ENCODE measurements at regions not wholly inside any gene's neighbourhood (a gene's known extent, or its start where the extent isn't known, plus 50 kb on each side); places are given as distances from the start of the nearest gene placed in this dataset.

DNA sequence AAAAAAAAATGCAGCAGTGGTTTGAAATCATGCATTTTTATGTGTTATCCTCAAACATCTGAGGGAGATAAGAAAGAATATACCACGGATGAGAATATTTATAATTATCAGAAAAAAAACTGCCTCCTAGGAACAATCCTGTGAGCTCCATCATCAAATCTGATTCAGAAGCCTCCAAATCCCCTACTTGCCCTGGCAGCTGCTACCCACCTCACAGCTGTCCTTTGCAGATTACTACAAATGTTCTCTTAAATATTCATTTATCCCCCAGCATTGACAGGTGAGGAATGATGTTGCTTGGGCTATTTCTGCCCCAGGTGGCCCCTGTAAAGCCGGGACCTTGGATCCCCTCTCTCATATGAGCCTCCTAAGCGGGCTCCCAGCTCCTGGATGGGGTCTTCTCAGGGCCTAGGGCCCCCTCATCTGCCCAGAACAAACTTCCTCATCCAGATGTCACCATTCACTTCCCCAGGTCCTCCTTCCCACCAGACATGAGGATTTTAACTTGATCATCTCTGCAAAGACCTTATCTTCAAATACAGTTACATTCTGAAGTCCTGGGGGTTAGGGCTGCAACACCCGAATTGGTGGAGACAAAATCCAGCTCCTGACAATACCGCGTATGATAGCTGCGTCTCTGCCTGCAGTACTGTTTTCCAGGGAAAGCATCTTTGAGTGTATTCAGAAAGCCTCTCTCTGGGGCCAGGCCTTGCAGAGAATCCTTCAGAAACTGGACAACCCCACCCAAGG lies 81.9 kb upstream of the INSIG1 start:
- intact Hi-C loops (cut with DNase I, micrococcal nuclease): no loop called here
- Mint-ChIP-seq H3K27me3 (peaks cover 24% of the 10 kb centered on the region), H3K4me3 (no peak overlapping the region), H3K4me1 (ENCODE audit: low read depth) (no peaks in the 10 kb centered on the region), H3K36me3 (ENCODE audit: low read depth) (no peaks in the 10 kb centered on the region), H3K9me3 (no peaks in the 10 kb centered on the region), H3K27ac (no peak overlapping the region)
- POLR2A ChIA-PET: interaction anchor here (1.4 kb wide), 1 partner anchor 83 kb away, joined by 5 read pairs; no protein-coding TSS in a partner anchor
- CTCF ChIA-PET: interaction anchor here (0.6 to 1.3 kb wide), 2 partner anchors 129 kb away, joined by 3 read pairs; no protein-coding TSS in a partner anchor
- Histone ChIP-seq H3K9me3 (ENCODE audit: control insufficient read depth in 1 of 2, insufficient read depth in 1 of 2, low read length in 2 of 2) (no peaks in the 10 kb centered on the region), H3K4me3 (ENCODE audit: low read length) (no peak overlapping the region), H3K27me3 (ENCODE audit: control insufficient read depth in 1 of 2, insufficient read depth in 2 of 2, low read length in 2 of 2) (peaks cover 0 to 3% of the 10 kb centered on the region in 2 experiments), H3K36me3 (ENCODE audit: insufficient read depth, low read length) (no peaks in the 10 kb centered on the region), H3K4me1 (ENCODE audit: insufficient read depth, low read length) (no peaks in the 10 kb centered on the region), H3K27ac (ENCODE audit: low read depth in 1 of 2, low read length in 2 of 2) (no peak overlapping the region)
- ATAC-seq (ENCODE audit: poor library complexity) (no peak), DNase-seq (peak in 1 of 14 experiments; percentile 19)
- TF ChIP-seq, protein P1, sequence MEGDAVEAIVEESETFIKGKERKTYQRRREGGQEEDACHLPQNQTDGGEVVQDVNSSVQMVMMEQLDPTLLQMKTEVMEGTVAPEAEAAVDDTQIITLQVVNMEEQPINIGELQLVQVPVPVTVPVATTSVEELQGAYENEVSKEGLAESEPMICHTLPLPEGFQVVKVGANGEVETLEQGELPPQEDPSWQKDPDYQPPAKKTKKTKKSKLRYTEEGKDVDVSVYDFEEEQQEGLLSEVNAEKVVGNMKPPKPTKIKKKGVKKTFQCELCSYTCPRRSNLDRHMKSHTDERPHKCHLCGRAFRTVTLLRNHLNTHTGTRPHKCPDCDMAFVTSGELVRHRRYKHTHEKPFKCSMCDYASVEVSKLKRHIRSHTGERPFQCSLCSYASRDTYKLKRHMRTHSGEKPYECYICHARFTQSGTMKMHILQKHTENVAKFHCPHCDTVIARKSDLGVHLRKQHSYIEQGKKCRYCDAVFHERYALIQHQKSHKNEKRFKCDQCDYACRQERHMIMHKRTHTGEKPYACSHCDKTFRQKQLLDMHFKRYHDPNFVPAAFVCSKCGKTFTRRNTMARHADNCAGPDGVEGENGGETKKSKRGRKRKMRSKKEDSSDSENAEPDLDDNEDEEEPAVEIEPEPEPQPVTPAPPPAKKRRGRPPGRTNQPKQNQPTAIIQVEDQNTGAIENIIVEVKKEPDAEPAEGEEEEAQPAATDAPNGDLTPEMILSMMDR (IDR thresholded peaks at IDR 0.05): no peak

DNA sequence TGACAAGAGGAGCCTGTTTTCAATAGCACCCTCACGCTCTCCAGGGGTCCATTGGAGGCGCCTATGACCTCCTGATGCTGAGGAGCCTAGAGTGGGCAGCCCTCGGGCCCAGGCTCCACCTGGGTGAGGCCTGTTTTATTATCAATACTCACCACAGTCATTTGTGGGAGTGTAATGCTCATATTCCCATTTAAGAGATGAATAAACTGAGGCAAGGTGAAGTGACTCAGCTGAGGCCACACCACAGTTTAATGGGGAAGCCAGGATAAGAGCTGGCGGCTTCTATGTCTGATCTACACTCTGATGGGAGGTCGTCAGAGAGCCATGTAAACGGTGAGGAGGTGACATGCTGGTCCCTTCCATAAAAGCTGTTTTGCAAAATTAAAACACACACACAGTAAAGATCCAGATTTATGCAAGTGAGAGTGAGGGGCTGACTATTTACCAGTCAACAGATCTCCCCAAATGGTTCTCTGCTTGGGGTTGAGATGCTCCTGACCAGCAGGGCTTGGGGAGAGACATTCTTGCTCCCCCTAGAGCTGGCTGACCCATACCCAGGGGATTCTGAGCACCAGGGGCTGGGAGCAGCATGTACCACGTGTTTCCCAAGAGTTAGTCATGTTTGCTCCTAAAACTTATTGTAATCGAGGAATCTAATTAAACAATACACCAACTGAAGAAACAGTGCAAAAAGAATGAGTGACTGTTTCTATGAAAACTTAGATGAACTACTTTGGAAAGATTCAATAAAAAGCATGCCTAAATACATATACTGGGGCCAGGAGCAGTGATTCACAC lies 81.0 kb upstream of the INSIG1 start:
- Histone ChIP-seq H3K9me3 (ENCODE audit: control insufficient read depth in 1 of 2, insufficient read depth in 1 of 2, low read length in 2 of 2) (no peaks in the 10 kb centered on the region), H3K27me3 (ENCODE audit: control insufficient read depth in 1 of 2, insufficient read depth in 2 of 2, low read length in 2 of 2) (peaks cover 0 to 3% of the 10 kb centered on the region in 2 experiments), H3K4me1 (ENCODE audit: insufficient read depth, low read length) (no peaks in the 10 kb centered on the region), H3K36me3 (ENCODE audit: insufficient read depth, low read length) (no peaks in the 10 kb centered on the region), H3K4me3 (ENCODE audit: low read length) (no peak overlapping the region), H3K27ac (ENCODE audit: low read depth in 1 of 2, low read length in 2 of 2) (no peak overlapping the region)
- TF ChIP-seq, protein P1 (IDR thresholded peaks at IDR 0.05): no peak
- Mint-ChIP-seq H3K4me3 (no peak overlapping the region), H3K27me3 (peaks cover 24% of the 10 kb centered on the region), H3K36me3 (ENCODE audit: low read depth) (no peaks in the 10 kb centered on the region), H3K4me1 (ENCODE audit: low read depth) (no peaks in the 10 kb centered on the region), H3K9me3 (no peaks in the 10 kb centered on the region), H3K27ac (no peak overlapping the region)
- POLR2A ChIA-PET: interaction anchor here (1.4 kb wide), 1 partner anchor 82 kb away, joined by 5 read pairs; no protein-coding TSS in a partner anchor
- intact Hi-C loops (cut with DNase I, micrococcal nuclease): no loop called here
- ATAC-seq (ENCODE audit: poor library complexity) (no peak), DNase-seq (peak in 1 of 14 experiments; percentile 5)
- CTCF ChIA-PET: interaction anchor here (1.3 kb wide), 1 partner anchor 128 kb away, joined by 3 read pairs; no protein-coding TSS in a partner anchor

DNA sequence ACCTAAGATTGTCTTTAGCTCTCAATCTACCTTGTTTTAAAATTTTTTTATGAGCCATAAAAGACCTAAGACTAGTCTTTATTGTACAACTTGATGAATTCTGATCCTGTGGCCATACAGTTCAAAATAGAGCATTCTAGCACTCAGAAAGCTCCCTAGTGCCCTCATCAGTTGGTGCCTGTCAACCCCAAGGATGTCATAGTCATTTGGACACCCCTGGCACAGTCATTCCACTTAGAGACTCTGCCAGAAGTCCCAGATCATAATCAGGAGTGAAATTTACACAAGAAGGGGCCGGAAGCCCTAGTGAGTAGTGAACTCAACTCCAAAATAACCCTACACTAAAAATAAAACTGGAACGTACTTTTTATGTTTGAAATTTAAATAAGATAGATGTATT lies 80.0 kb upstream of the INSIG1 start:
- no peak overlapping the region for H3K27ac ChIP-seq (ENCODE audit: low read depth in 1 of 2, low read length in 2 of 2)
- H3K36me3 ChIP-seq (ENCODE audit: insufficient read depth, low read length): no peaks in the 10 kb centered on the region
- DNase-seq: no peak
- peaks cover 0 to 3% of the 10 kb centered on the region in 2 experiments for H3K27me3 ChIP-seq (ENCODE audit: control insufficient read depth in 1 of 2, insufficient read depth in 2 of 2, low read length in 2 of 2)
- Mint-ChIP-seq H3K27ac (no peak overlapping the region), H3K27me3 (peaks cover 24% of the 10 kb centered on the region), H3K4me1 (ENCODE audit: low read depth) (no peaks in the 10 kb centered on the region), H3K36me3 (ENCODE audit: low read depth) (no peaks in the 10 kb centered on the region), H3K9me3 (no peaks in the 10 kb centered on the region), H3K4me3 (no peak overlapping the region)
- H3K4me3 ChIP-seq (ENCODE audit: low read length): no peak overlapping the region
- no peaks in the 10 kb centered on the region for H3K4me1 ChIP-seq (ENCODE audit: insufficient read depth, low read length)
- no peak for ATAC-seq (ENCODE audit: poor library complexity)
- no peaks in the 10 kb centered on the region for H3K9me3 ChIP-seq (ENCODE audit: control insufficient read depth in 1 of 2, insufficient read depth in 1 of 2, low read length in 2 of 2)
- TF ChIP-seq, protein P1 (IDR thresholded peaks at IDR 0.05): no peak
- CTCF ChIA-PET: no interaction called here
- POLR2A ChIA-PET: no interaction called here
- intact Hi-C loops (cut with DNase I, micrococcal nuclease): no loop called here
